ENCODE measurements at regions not wholly inside any gene's neighbourhood (a gene's known extent, or its start where the extent isn't known, plus 50 kb on each side); places are given as distances from the start of the nearest gene placed in this dataset.

GRCh38 chrX:102043380-102043779, 82.1 kb upstream of the TCEAL2 start (continued):
- TF ChIP-seq CTCF (IDR thresholded peaks at IDR 0.05): no peak

- ChIA-PET POLR2A (no interaction called here), CTCF (interaction anchor here (0.9 to 1.0 kb wide), 2 partner anchors 19 to 21 kb away, joined by 3 read pairs; no protein-coding TSS in a partner anchor)
- Histone ChIP-seq H3K9me3 (no peaks in the 10 kb centered on the region), H3K9ac (no peak overlapping the region), H3K4me1 (ENCODE audit: control insufficient read depth in 1 of 2, insufficient read depth in 2 of 2, low read depth in 1 of 2, low read length in 1 of 2) (no peaks in the 10 kb centered on the region), H3F3A (replicated peaks; ENCODE audit: insufficient read depth) (no peaks in the 10 kb centered on the region), H3K4me3 (ENCODE audit: low read depth in 2 of 2, low read length in 1 of 2) (no peak overlapping the region), H3K9me2 (no peaks in the 10 kb centered on the region), H2AFZ (ENCODE audit: low read depth) (no peak overlapping the region), H3K4me2 (no peak overlapping the region), H3K36me3 (replicated peaks in 1 of 2; ENCODE audit: control insufficient read depth in 1 of 2, insufficient read depth in 2 of 2, low read length in 1 of 2) (no peaks in the 10 kb centered on the region), H3K27me3 (ENCODE audit: insufficient read depth) (no peaks in the 10 kb centered on the region), H3K79me2 (ENCODE audit: insufficient read depth) (no peaks in the 10 kb centered on the region), H4K20me1 (ENCODE audit: insufficient read depth) (no peaks in the 10 kb centered on the region), H3K27ac (ENCODE audit: low read depth in 2 of 2, low read length in 1 of 2) (no peak overlapping the region)
- DNase-seq: no peak
- WGBS (ENCODE audit: low lambda C conversion rate): 5% methylated on average over 6 of the region's 7 CpGs
- no peak for TF ChIP-seq MAX (IDR thresholded peaks at IDR 0.05; ENCODE audit: low read depth)
- TF ChIP-seq TEAD4 (IDR thresholded peaks at IDR 0.05; ENCODE audit: borderline replicate concordance, insufficient read depth): no peak
- TF ChIP-seq RAD21 (IDR thresholded peaks at IDR 0.05; ENCODE audit: low read length): no peak
- no peak for TF ChIP-seq IRF3 (IDR thresholded peaks at IDR 0.05; ENCODE audit: low read depth, low read length)
- no peak for TF ChIP-seq EZH2phosphoT487 (IDR thresholded peaks at IDR 0.05; ENCODE audit: borderline replicate concordance, low read depth)
Observed at GRCh38 chrX:102042372-102043325, 82.8 kb upstream of the TCEAL2 start.

- no peaks in the 10 kb centered on the region for H3K27me3 ChIP-seq (ENCODE audit: insufficient read depth)
- H3K9me2 ChIP-seq: no peaks in the 10 kb centered on the region
- H3K27ac ChIP-seq (ENCODE audit: low read depth in 2 of 2, low read length in 1 of 2): no peak overlapping the region
- no peaks in the 10 kb centered on the region for H3K36me3 ChIP-seq (replicated peaks in 1 of 2; ENCODE audit: control insufficient read depth in 1 of 2, insufficient read depth in 2 of 2, low read length in 1 of 2)
- no peaks in the 10 kb centered on the region for H3K79me2 ChIP-seq (ENCODE audit: insufficient read depth)
- no peaks in the 10 kb centered on the region for H4K20me1 ChIP-seq (ENCODE audit: insufficient read depth)
- no peak overlapping the region for H3K4me2 ChIP-seq
- no peaks in the 10 kb centered on the region for H3F3A ChIP-seq (replicated peaks; ENCODE audit: insufficient read depth)
- 0% methylated on average over 1 of the region's 2 CpGs for WGBS (ENCODE audit: low lambda C conversion rate)
- H2AFZ ChIP-seq (ENCODE audit: low read depth): no peak overlapping the region
- H3K4me1 ChIP-seq (ENCODE audit: control insufficient read depth in 1 of 2, insufficient read depth in 2 of 2, low read depth in 1 of 2, low read length in 1 of 2): no peaks in the 10 kb centered on the region
- H3K4me3 ChIP-seq (ENCODE audit: low read depth in 2 of 2, low read length in 1 of 2): no peak overlapping the region
- ChIA-PET POLR2A (no interaction called here), CTCF (no interaction called here)
- H3K9ac ChIP-seq: no peak overlapping the region
- DNase-seq: no peak
- H3K9me3 ChIP-seq: no peaks in the 10 kb centered on the region
- TF ChIP-seq RXRA (IDR thresholded peaks at IDR 0.05; ENCODE audit: borderline replicate concordance, low read depth) (no peak), TEAD4 (IDR thresholded peaks at IDR 0.05; ENCODE audit: borderline replicate concordance, insufficient read depth) (no peak), RAD21 (IDR thresholded peaks at IDR 0.05; ENCODE audit: low read length) (no peak), PBX3 (IDR thresholded peaks at IDR 0.05) (no peak), MAX (IDR thresholded peaks at IDR 0.05; ENCODE audit: low read depth) (no peak), TCF12 (IDR thresholded peaks at IDR 0.05) (no peak), CTCF (IDR thresholded peaks at IDR 0.05) (no peak), SIN3A (IDR thresholded peaks at IDR 0.05; ENCODE audit: borderline replicate concordance, low read depth, low read length) (no peak), YY1 (IDR thresholded peaks at IDR 0.05; ENCODE audit: low read depth) (no peak), GABPA (IDR thresholded peaks at IDR 0.05; ENCODE audit: low read depth) (no peak), FOXM1 (IDR thresholded peaks at IDR 0.05; ENCODE audit: low read depth) (no peak), NRF1 (IDR thresholded peaks at IDR 0.05; ENCODE audit: low read depth, low read length) (no peak), EZH2phosphoT487 (IDR thresholded peaks at IDR 0.05; ENCODE audit: borderline replicate concordance, low read depth) (no peak), TAF1 (IDR thresholded peaks at IDR 0.05; ENCODE audit: borderline replicate concordance, low read depth, low read length) (no peak), EP300 (IDR thresholded peaks at IDR 0.05; ENCODE audit: borderline replicate concordance in 1 of 2, low read depth in 1 of 2, low read length in 1 of 2) (no peak)
Observed at GRCh38 chrX:102029026-102029425, 96.5 kb upstream of the TCEAL2 start.

All from SK-N-SH (cell line).